Mesothelial cell of epicardium (in vitro differentiated cells): ENCODE measurements at regions not wholly inside any gene's neighbourhood (a gene's known extent, or its start where the extent isn't known, plus 50 kb on each side); places are given as distances from the start of the nearest gene placed in this dataset.

Experiments used
- DNase-seq, 2 experiments: peaks; one replicate each; pipeline ENCODE4 v3.0.0; 2021; ENCODE audit warnings: low spot score in 2 of 2; ENCODE audit not compliant: unreplicated experiment in 2 of 2
- H3K27ac Mint-ChIP-seq: 2 replicates; pipeline ENCODE4 v1.8.0; 2021; ENCODE audit warnings: mixed read lengths
- H3K27me3 Mint-ChIP-seq: 2 replicates; pipeline ENCODE4 v1.8.0; 2021; ENCODE audit warnings: low read depth, mixed read lengths
- H3K36me3 Mint-ChIP-seq: 2 replicates; pipeline ENCODE4 v1.8.0; 2021; ENCODE audit warnings: mixed read lengths
- H3K4me1 Mint-ChIP-seq: 2 replicates; pipeline ENCODE4 v1.8.0; 2021; ENCODE audit warnings: mixed read lengths
- H3K4me3 Mint-ChIP-seq: 2 replicates; pipeline ENCODE4 v1.8.0; 2021; ENCODE audit warnings: mild to moderate bottlenecking, moderate library complexity, mixed read lengths
- H3K9me3 Mint-ChIP-seq: 2 replicates; pipeline ENCODE4 v1.8.0; 2021; ENCODE audit warnings: mixed read lengths
- CTCF ChIP-seq: fragments of 200-600 bp; sonication (generic); IDR thresholded peaks from one replicate; pipeline ENCODE4 v1.5.0; 2021; ENCODE audit warnings: antibody characterized with exemption; ENCODE audit not compliant: unreplicated experiment

- no peak for TF ChIP-seq CTCF
- no peak overlapping the region for H3K4me3 Mint-ChIP-seq
- no peak overlapping the region for H3K27ac Mint-ChIP-seq
- no peak for DNase-seq
- no peaks in the 10 kb centered on the region for H3K9me3 Mint-ChIP-seq
- H3K4me1 Mint-ChIP-seq: peaks cover 47% of the 10 kb centered on the region
- H3K27me3 Mint-ChIP-seq: no peaks in the 10 kb centered on the region
- no peaks in the 10 kb centered on the region for H3K36me3 Mint-ChIP-seq
Observed at GRCh38 chr2:8496617-8497016, 185.2 kb upstream of the ID2 start.

GRCh38 chr2:8498994-8499393, 182.9 kb upstream of the ID2 start:
- Mint-ChIP-seq H3K4me1 (peaks cover 25% of the 10 kb centered on the region), H3K4me3 (no peak overlapping the region), H3K27ac (no peak overlapping the region)

GRCh38 chr2:8500124-8501054, 181.5 kb upstream of the ID2 start:
- H3K27me3 Mint-ChIP-seq: no peaks in the 10 kb centered on the region
- peak overlapping the region; percentile 57 for H3K27ac Mint-ChIP-seq
- peaks cover 14% of the 10 kb centered on the region for H3K4me1 Mint-ChIP-seq
- H3K9me3 Mint-ChIP-seq: no peaks in the 10 kb centered on the region
- H3K4me3 Mint-ChIP-seq: no peak overlapping the region
- no peaks in the 10 kb centered on the region for H3K36me3 Mint-ChIP-seq
- no peak for TF ChIP-seq CTCF
- no peak for DNase-seq

More at GRCh38 chr2:8498994-8499393, 182.9 kb upstream of the ID2 start:
- no peak for DNase-seq
- H3K27me3 Mint-ChIP-seq: no peaks in the 10 kb centered on the region
- no peaks in the 10 kb centered on the region for H3K36me3 Mint-ChIP-seq
- H3K9me3 Mint-ChIP-seq: no peaks in the 10 kb centered on the region
- TF ChIP-seq CTCF: no peak

- no peaks in the 10 kb centered on the region for H3K36me3 Mint-ChIP-seq
- DNase-seq: no peak
- no peaks in the 10 kb centered on the region for H3K27me3 Mint-ChIP-seq
- H3K9me3 Mint-ChIP-seq: peaks cover 2% of the 10 kb centered on the region
- no peak for TF ChIP-seq CTCF
- no peak overlapping the region for H3K4me3 Mint-ChIP-seq
- no peak overlapping the region for H3K27ac Mint-ChIP-seq
- H3K4me1 Mint-ChIP-seq: peaks cover 14% of the 10 kb centered on the region
Observed at GRCh38 chr2:8501061-8501720, 180.7 kb upstream of the ID2 start.

- no peak overlapping the region for H3K4me3 Mint-ChIP-seq
- DNase-seq: no peak
- H3K27me3 Mint-ChIP-seq: no peaks in the 10 kb centered on the region
- H3K9me3 Mint-ChIP-seq: peaks cover 4% of the 10 kb centered on the region
- TF ChIP-seq CTCF: no peak
- no peaks in the 10 kb centered on the region for H3K36me3 Mint-ChIP-seq
- H3K4me1 Mint-ChIP-seq: peaks cover 12% of the 10 kb centered on the region
- no peak overlapping the region for H3K27ac Mint-ChIP-seq
Observed at GRCh38 chr2:8502316-8502715, 179.5 kb upstream of the ID2 start.
